Panc1 (cell line): ENCODE measurements at regions not wholly inside any gene's neighbourhood (a gene's known extent, or its start where the extent isn't known, plus 50 kb on each side); places are given as distances from the start of the nearest gene placed in this dataset.

ENCODE experiments used
- ATAC-seq: fragments of 200-7000 bp; cut with Tn5 transposase; 2 replicates; pipeline ENCODE4 v1.9.1; 2020; ENCODE audit warnings: mild to moderate bottlenecking, moderate library complexity
- BruUV-seq: library from RNA; stranded (reverse); fragments of 400-500 nt; replicated peaks from 2 replicates; lab custom pipeline; 2021; lab: Mats Ljungman, UMichigan
- CTCF ChIA-PET: fragments of 300-600 bp; sonication (Branson Sonifier 250); formaldehyde crosslinking; loops from one replicate; lab custom pipeline; 2022; ENCODE audit warnings: antibody characterized with exemption; lab: Charles Lee
- POLR2A ChIA-PET: fragments of 300-600 bp; sonication (Branson Sonifier 250); formaldehyde crosslinking; loops from one replicate; lab custom pipeline; 2022; ENCODE audit warnings: antibody characterized with exemption; lab: Charles Lee
- DNase-seq: peaks from one replicate; pipeline ENCODE4 v3.0.0-alpha.2; 2010; ENCODE audit warnings: low read depth, low spot score
- H3K27ac ChIP-seq: 2 replicates; pipeline ENCODE4 v1.5.1; 2011; ENCODE audit warnings: mild to moderate bottlenecking, low read length, inconsistent platforms
- H3K27me3 ChIP-seq: fragments of 200-500 bp; sonication (Bioruptor generic); 2 replicates; pipeline ENCODE4 v1.6.0; 2014; ENCODE audit warnings: low read length, inconsistent platforms; ENCODE audit not compliant: control insufficient read depth, insufficient read depth
- H3K36me3 ChIP-seq: fragments of 200-500 bp; sonication (Bioruptor generic); 2 replicates; pipeline ENCODE4 v1.5.1; 2014; ENCODE audit warnings: inconsistent platforms, mild to moderate bottlenecking, low read length, moderate library complexity; ENCODE audit not compliant: control insufficient read depth, insufficient read depth
- H3K4me1 ChIP-seq: 2 replicates; pipeline ENCODE4 v1.5.1; 2011; ENCODE audit warnings: inconsistent platforms, mild to moderate bottlenecking, low read length, moderate library complexity; ENCODE audit not compliant: control insufficient read depth, insufficient read depth
- H3K4me3 ChIP-seq, 2 experiments: 2 replicates each; pipeline ENCODE4 v1.5.1; 2011 to 2012; ENCODE audit warnings: low read depth in 2 of 2, low read length in 2 of 2, mild to moderate bottlenecking in 2 of 2, inconsistent platforms in 1 of 2, moderate library complexity in 1 of 2
- H3K9me3 ChIP-seq: fragments of 200-500 bp; sonication (Bioruptor generic); 2 replicates; pipeline ENCODE4 v1.5.1; 2014; ENCODE audit warnings: low read depth, mild to moderate bottlenecking, inconsistent platforms, low read length, moderate library complexity; ENCODE audit not compliant: control insufficient read depth, insufficient read depth
- POLR2AphosphoS5 ChIP-seq: IDR thresholded peaks from 2 replicates; pipeline ENCODE4 v1.6.1; 2012; ENCODE audit warnings: mild to moderate bottlenecking, low read depth, low read length, moderate library complexity
- REST ChIP-seq, 2 experiments: IDR thresholded peaks; 2 replicates each; pipeline ENCODE4 v1.6.1; 2011 to 2012; ENCODE audit warnings: low read depth in 2 of 2, control low read depth in 1 of 2, low read length in 1 of 2, mild to moderate bottlenecking in 1 of 2, moderate library complexity in 1 of 2; ENCODE audit not compliant: insufficient read depth in 1 of 2
- SIN3A ChIP-seq: IDR thresholded peaks from 2 replicates; pipeline ENCODE4 v1.6.1; 2012; ENCODE audit warnings: low read depth, mild to moderate bottlenecking, low read length, moderate library complexity, borderline replicate concordance; ENCODE audit not compliant: insufficient read depth
- TCF7L2 ChIP-seq: IDR thresholded peaks from 2 replicates; pipeline ENCODE4 v1.6.1; 2011; ENCODE audit warnings: mild to moderate bottlenecking, low read depth, low read length, inconsistent platforms
- in situ Hi-C: cut with HindIII; loops from 2 replicates; pipeline ENCODE4 v1.10.0; 2016; ENCODE audit warnings: low sequenced_read_pairs, low pct_unique_long_range_greater_than_20kb
- intact Hi-C: fragments of 100-400 bp; cut with micrococcal nuclease; formaldehyde crosslinking; loops from one replicate; pipeline ENCODE4 v1.10.0; 2022; ENCODE audit not compliant: unreplicated experiment
- TF ChIP-seq, protein P1 (sequence below): fragments of 450-650 bp; IDR thresholded peaks from 2 replicates; pipeline ENCODE4 v1.5.1; 2017; ENCODE audit warnings: mild to moderate bottlenecking

GRCh38 chr11:23866641-23867040 lies 630.2 kb upstream of the LUZP2 start:
- intact Hi-C loops (no loop called here), in situ Hi-C loops (no loop called here)
- no peaks in the 10 kb centered on the region for H3K4me1 ChIP-seq
- DNase-seq (no peak), ATAC-seq (no peak)
- no peaks in the 10 kb centered on the region for H3K9me3 ChIP-seq
- CTCF ChIA-PET, result no interaction called here
- no TSS peak for BruUV-seq
- no peak overlapping the region for H3K4me3 ChIP-seq
- no peaks in the 10 kb centered on the region for H3K27me3 ChIP-seq
- H3K36me3 ChIP-seq, result no peaks in the 10 kb centered on the region
- H3K27ac ChIP-seq, result no peak overlapping the region
- no peak for TF ChIP-seq POLR2AphosphoS5
- no peak for TF ChIP-seq REST (IDR thresholded peaks at IDR 0.05; ENCODE audit: insufficient read depth in 1 of 2, low read depth in 2 of 2, low read length in 1 of 2)
- TF ChIP-seq, protein P1, sequence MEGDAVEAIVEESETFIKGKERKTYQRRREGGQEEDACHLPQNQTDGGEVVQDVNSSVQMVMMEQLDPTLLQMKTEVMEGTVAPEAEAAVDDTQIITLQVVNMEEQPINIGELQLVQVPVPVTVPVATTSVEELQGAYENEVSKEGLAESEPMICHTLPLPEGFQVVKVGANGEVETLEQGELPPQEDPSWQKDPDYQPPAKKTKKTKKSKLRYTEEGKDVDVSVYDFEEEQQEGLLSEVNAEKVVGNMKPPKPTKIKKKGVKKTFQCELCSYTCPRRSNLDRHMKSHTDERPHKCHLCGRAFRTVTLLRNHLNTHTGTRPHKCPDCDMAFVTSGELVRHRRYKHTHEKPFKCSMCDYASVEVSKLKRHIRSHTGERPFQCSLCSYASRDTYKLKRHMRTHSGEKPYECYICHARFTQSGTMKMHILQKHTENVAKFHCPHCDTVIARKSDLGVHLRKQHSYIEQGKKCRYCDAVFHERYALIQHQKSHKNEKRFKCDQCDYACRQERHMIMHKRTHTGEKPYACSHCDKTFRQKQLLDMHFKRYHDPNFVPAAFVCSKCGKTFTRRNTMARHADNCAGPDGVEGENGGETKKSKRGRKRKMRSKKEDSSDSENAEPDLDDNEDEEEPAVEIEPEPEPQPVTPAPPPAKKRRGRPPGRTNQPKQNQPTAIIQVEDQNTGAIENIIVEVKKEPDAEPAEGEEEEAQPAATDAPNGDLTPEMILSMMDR, result no peak
- POLR2A ChIA-PET, result no interaction called here

- no peaks in the 10 kb centered on the region for H3K27me3 ChIP-seq
- no peak for ATAC-seq
- intact Hi-C loops, result no loop called here
Measured at GRCh38 chr11:23869671-23870070, 627.2 kb upstream of the LUZP2 start.

More at GRCh38 chr11:23869671-23870070, 627.2 kb upstream of the LUZP2 start:
- no TSS peak for BruUV-seq
- H3K9me3 ChIP-seq, result no peaks in the 10 kb centered on the region
- POLR2A ChIA-PET, result no interaction called here
- CTCF ChIA-PET, result no interaction called here
- no peak overlapping the region for H3K27ac ChIP-seq
- H3K36me3 ChIP-seq, result no peaks in the 10 kb centered on the region
- no peak overlapping the region for H3K4me3 ChIP-seq
- H3K4me1 ChIP-seq, result no peaks in the 10 kb centered on the region
- DNase-seq, result no peak
- no peak for TF ChIP-seq SIN3A
- no peak for TF ChIP-seq REST (IDR thresholded peaks at IDR 0.05; ENCODE audit: insufficient read depth in 1 of 2, low read depth in 2 of 2, low read length in 1 of 2)
- no peak for TF ChIP-seq POLR2AphosphoS5
- TF ChIP-seq TCF7L2, result no peak
- TF ChIP-seq, protein P1, result no peak
- in situ Hi-C loops, result no loop called here
